BJ (cell line): ENCODE measurements at regions not wholly inside any gene's neighbourhood (a gene's known extent, or its start where the extent isn't known, plus 50 kb on each side); places are given as distances from the start of the nearest gene placed in this dataset.

ENCODE experiments used
- CTCF ChIA-PET: fragments of 350-600 bp; formaldehyde crosslinking; extraction: SDS; loops from one replicate; lab custom pipeline; 2021; ENCODE audit warnings: antibody characterized with exemption, inconsistent platforms; lab: Yijun Ruan, JAX
- POLR2A ChIA-PET: fragments of 300-600 bp; sonication (Branson Sonifier 250); formaldehyde crosslinking; extraction: SDS; loops from one replicate; lab custom pipeline; 2021; ENCODE audit warnings: antibody characterized with exemption; lab: Charles Lee
- DNase-seq: peaks from one replicate; pipeline ENCODE4 v3.0.0-alpha.2; 2011; ENCODE audit warnings: low read depth
- H3K27me3 ChIP-seq: 2 replicates; pipeline ENCODE4 v1.6.0; 2011; ENCODE audit warnings: low read length; ENCODE audit not compliant: control insufficient read depth, insufficient read depth
- H3K36me3 ChIP-seq: 2 replicates; pipeline ENCODE4 v1.5.1; 2011; ENCODE audit warnings: low read length; ENCODE audit not compliant: control insufficient read depth, insufficient read depth
- H3K4me3 ChIP-seq: 2 replicates; pipeline ENCODE4 v1.5.1; 2011; ENCODE audit warnings: low read depth, mild to moderate bottlenecking, control low read depth, low read length
- TF ChIP-seq, protein P1 (sequence below): IDR thresholded peaks from 2 replicates; pipeline ENCODE4 v1.5.1; 2011; ENCODE audit warnings: low read depth, mild to moderate bottlenecking, control low read depth, inconsistent platforms, low read length, moderate library complexity; ENCODE audit not compliant: insufficient read depth

DNA sequence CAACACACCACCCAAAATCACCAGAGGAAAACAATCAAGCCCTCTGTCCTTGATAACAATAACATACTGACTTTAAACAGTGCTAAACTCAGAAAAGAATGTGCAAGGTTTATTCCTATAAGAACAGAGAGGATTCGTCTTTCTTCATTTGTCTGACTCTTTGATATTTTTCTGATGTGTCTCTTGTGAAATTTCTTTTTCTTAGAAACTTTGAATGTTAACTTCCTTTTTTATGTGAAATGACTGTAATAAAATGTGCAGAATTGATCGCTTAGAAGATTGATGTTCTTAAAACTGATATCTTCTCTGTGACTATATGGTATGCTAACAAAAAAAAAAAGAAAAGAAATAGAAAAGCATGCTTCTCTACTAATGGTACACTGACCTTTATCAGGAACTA lies 947.4 kb upstream of the CITED2 start:
- POLR2A ChIA-PET = no interaction called here
- Histone ChIP-seq H3K27me3 (no peaks in the 10 kb centered on the region), H3K36me3 (no peaks in the 10 kb centered on the region), H3K4me3 (no peak overlapping the region)
- DNase-seq = no peak
- CTCF ChIA-PET = no interaction called here
- TF ChIP-seq, protein P1, sequence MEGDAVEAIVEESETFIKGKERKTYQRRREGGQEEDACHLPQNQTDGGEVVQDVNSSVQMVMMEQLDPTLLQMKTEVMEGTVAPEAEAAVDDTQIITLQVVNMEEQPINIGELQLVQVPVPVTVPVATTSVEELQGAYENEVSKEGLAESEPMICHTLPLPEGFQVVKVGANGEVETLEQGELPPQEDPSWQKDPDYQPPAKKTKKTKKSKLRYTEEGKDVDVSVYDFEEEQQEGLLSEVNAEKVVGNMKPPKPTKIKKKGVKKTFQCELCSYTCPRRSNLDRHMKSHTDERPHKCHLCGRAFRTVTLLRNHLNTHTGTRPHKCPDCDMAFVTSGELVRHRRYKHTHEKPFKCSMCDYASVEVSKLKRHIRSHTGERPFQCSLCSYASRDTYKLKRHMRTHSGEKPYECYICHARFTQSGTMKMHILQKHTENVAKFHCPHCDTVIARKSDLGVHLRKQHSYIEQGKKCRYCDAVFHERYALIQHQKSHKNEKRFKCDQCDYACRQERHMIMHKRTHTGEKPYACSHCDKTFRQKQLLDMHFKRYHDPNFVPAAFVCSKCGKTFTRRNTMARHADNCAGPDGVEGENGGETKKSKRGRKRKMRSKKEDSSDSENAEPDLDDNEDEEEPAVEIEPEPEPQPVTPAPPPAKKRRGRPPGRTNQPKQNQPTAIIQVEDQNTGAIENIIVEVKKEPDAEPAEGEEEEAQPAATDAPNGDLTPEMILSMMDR = no peak

DNA sequence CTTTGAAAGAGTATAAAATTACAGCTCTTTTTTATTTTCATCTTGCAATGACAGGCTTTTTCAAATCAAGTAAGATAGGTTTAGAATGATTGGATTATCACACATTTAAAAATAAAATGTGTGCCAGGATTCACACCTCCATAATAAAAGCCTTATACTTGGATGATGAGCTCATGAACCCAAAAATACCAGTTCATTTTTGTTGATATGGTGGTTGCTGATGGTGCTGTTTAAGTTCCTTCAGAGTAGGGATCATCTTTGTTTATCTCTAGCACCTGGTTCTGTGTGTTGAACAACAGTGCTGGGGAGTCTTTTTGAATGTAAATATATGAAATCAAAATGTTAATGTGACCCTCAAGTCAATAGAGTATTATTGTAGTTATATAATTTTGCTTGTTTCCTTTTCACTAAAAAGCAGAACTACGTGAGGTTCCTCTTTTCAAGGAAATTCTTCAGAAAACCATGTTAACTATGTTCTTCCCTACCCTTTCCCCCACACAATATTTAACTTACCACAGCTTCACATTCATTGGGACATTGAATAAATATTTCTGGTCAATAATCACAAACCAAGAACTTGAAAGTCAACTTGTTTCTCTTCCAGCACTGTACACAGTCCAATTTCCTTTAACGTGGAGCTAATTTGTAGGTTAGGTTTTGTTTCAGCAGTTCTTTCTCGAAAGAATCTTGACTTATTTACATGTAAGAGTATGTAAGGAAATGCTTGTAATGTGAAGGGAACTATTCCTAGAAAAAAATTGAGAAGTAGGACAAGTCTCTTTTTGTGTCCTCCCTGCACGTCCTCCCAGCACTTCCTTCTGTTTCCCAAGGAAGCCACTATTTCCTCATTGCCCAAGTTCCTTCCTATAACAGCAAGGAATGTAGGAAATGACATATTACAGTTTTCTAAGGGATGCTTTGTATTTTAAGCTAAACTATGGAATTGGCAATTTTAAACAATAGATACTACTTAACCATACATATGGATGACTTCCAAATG lies 945.9 kb upstream of the CITED2 start:
- no peak for DNase-seq
- POLR2A ChIA-PET = interaction anchor here (0.6 kb wide), 1 partner anchor 1529 kb away, joined by 7 read pairs; no protein-coding TSS in a partner anchor
- TF ChIP-seq, protein P1 = no peak
- H3K36me3 ChIP-seq = no peaks in the 10 kb centered on the region
- no peak overlapping the region for H3K4me3 ChIP-seq
- H3K27me3 ChIP-seq = no peaks in the 10 kb centered on the region
- CTCF ChIA-PET = interaction anchor here (1.0 to 1.3 kb wide), 3 partner anchors 9 to 14 kb away, joined by 3 to 4 read pairs (median 3); no protein-coding TSS in a partner anchor

DNA sequence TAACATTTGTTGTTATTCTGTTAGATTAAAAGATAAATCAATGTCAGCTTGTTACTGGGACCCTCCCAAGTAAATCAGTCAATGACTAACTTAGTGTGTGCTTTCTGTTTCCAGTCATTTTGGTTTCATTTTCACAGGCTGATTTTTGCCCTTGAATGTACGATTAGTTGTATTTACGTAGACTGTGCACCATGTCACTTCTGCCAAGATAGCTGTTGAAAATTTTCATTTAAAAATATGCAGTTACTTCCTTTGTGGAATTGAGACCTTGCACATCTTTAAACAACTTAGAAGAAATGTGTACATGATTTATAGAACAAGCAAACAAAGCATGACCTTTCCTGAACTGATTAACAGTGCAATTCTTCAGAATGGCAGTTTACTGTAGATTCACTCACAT lies 944.8 kb upstream of the CITED2 start:
- CTCF ChIA-PET = interaction anchor here (1.3 kb wide), 1 partner anchor 16 kb away, joined by 3 read pairs; no protein-coding TSS in a partner anchor
- DNase-seq = no peak
- Histone ChIP-seq H3K4me3 (no peak overlapping the region), H3K36me3 (no peaks in the 10 kb centered on the region), H3K27me3 (no peaks in the 10 kb centered on the region)
- POLR2A ChIA-PET = no interaction called here
- TF ChIP-seq, protein P1 = no peak

DNA sequence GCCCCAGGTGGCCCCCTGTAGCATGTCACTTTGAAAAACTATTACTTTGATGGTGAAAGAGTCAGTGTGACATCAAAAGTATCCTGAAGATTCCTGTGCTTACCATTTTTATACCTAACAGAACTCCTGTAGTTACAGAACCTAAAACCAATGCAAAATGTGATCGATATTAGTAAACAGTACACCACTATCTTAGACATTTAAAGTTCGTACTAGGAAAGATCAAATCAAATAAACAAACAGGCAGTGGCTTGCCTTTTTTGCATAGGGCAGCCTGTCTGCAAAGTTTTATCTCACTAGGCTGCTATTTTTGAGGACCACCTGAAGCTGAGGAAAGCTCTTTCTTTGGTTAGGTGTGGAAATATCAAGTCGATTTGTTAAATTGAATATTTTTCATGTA lies 944.0 kb upstream of the CITED2 start:
- no peaks in the 10 kb centered on the region for H3K27me3 ChIP-seq
- ChIA-PET POLR2A (no interaction called here), CTCF (no interaction called here)
- no peak for DNase-seq
- no peaks in the 10 kb centered on the region for H3K36me3 ChIP-seq
- H3K4me3 ChIP-seq = no peak overlapping the region
- TF ChIP-seq, protein P1 = no peak

DNA sequence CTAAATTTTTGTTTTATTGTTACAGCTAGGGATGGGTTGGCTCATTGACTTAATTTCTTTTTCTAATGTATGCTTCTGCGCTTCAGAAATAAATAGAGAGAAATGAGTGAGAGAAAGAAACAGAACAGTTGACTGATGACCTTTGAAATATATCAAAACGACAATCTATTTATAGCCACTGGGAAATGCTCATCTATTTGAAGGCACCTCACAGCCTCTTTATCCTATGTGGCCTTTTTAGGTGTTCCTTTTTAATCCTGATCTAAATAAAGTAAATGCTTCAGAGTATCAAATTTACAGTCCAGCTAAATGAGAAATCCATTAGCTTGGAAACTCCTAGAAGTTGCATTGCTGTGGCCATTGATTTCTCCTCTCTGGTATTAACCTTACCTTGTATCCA lies 943.5 kb upstream of the CITED2 start:
- CTCF ChIA-PET = no interaction called here
- DNase-seq = no peak
- TF ChIP-seq, protein P1 = no peak
- no peaks in the 10 kb centered on the region for H3K36me3 ChIP-seq
- POLR2A ChIA-PET = no interaction called here
- H3K27me3 ChIP-seq = no peaks in the 10 kb centered on the region
- H3K4me3 ChIP-seq = no peak overlapping the region
